ENCODE measurements at regions not wholly inside any gene's neighbourhood (a gene's known extent, or its start where the extent isn't known, plus 50 kb on each side); places are given as distances from the start of the nearest gene placed in this dataset.

GRCh38 chr13:27673911-27674310, 52.2 kb downstream of the POLR1D start:
- DNase-seq: no peak
- no peaks in the 10 kb centered on the region for H3K36me3 ChIP-seq (replicated peaks; ENCODE audit: control insufficient read depth, insufficient read depth, low read length)
- H3K27me3 ChIP-seq (ENCODE audit: control insufficient read depth, insufficient read depth, low read length): no peaks in the 10 kb centered on the region
- no peak overlapping the region for H3K4me3 ChIP-seq (ENCODE audit: insufficient read depth, low read depth, low read length)

GRCh38 chr13:27678306-27679040, 56.8 kb downstream of the POLR1D start:
- Histone ChIP-seq H3K36me3 (replicated peaks; ENCODE audit: control insufficient read depth, insufficient read depth, low read length) (no peaks in the 10 kb centered on the region), H3K27me3 (ENCODE audit: control insufficient read depth, insufficient read depth, low read length) (no peaks in the 10 kb centered on the region), H3K4me3 (ENCODE audit: insufficient read depth, low read depth, low read length) (no peak overlapping the region)
- DNase-seq: no peak

- no peak for DNase-seq
- H3K36me3 ChIP-seq (replicated peaks; ENCODE audit: control insufficient read depth, insufficient read depth, low read length): no peaks in the 10 kb centered on the region
- no peaks in the 10 kb centered on the region for H3K27me3 ChIP-seq (ENCODE audit: control insufficient read depth, insufficient read depth, low read length)
- H3K4me3 ChIP-seq (ENCODE audit: insufficient read depth, low read depth, low read length): no peak overlapping the region
Observed at GRCh38 chr13:27679396-27679795, 57.7 kb downstream of the POLR1D start.

- no peak overlapping the region for H3K4me3 ChIP-seq (ENCODE audit: insufficient read depth, low read depth, low read length)
- H3K27me3 ChIP-seq (ENCODE audit: control insufficient read depth, insufficient read depth, low read length): no peaks in the 10 kb centered on the region
- no peak for DNase-seq
- no peaks in the 10 kb centered on the region for H3K36me3 ChIP-seq (replicated peaks; ENCODE audit: control insufficient read depth, insufficient read depth, low read length)
Observed at GRCh38 chr13:27679896-27680295, 58.2 kb downstream of the POLR1D start.

GRCh38 chr13:27680465-27680864, 58.8 kb downstream of the POLR1D start:
- Histone ChIP-seq H3K36me3 (replicated peaks; ENCODE audit: control insufficient read depth, insufficient read depth, low read length) (no peaks in the 10 kb centered on the region), H3K27me3 (ENCODE audit: control insufficient read depth, insufficient read depth, low read length) (no peaks in the 10 kb centered on the region)
- DNase-seq: no peak

GRCh38 chr13:27691207-27691606, 69.5 kb downstream of the POLR1D start:
- Histone ChIP-seq H3K4me3 (ENCODE audit: insufficient read depth, low read depth, low read length) (no peak overlapping the region), H3K36me3 (replicated peaks; ENCODE audit: control insufficient read depth, insufficient read depth, low read length) (no peaks in the 10 kb centered on the region), H3K27me3 (ENCODE audit: control insufficient read depth, insufficient read depth, low read length) (no peaks in the 10 kb centered on the region)
- DNase-seq: no peak

More at GRCh38 chr13:27680465-27680864, 58.8 kb downstream of the POLR1D start:
- no peak overlapping the region for H3K4me3 ChIP-seq (ENCODE audit: insufficient read depth, low read depth, low read length)

- no peak for DNase-seq
- Histone ChIP-seq H3K27me3 (ENCODE audit: control insufficient read depth, insufficient read depth, low read length) (no peaks in the 10 kb centered on the region), H3K4me3 (ENCODE audit: insufficient read depth, low read depth, low read length) (no peak overlapping the region), H3K36me3 (replicated peaks; ENCODE audit: control insufficient read depth, insufficient read depth, low read length) (no peaks in the 10 kb centered on the region)
Observed at GRCh38 chr13:27696731-27697130, 75.0 kb downstream of the POLR1D start.

- Histone ChIP-seq H3K27me3 (ENCODE audit: control insufficient read depth, insufficient read depth, low read length) (no peaks in the 10 kb centered on the region), H3K36me3 (replicated peaks; ENCODE audit: control insufficient read depth, insufficient read depth, low read length) (no peaks in the 10 kb centered on the region), H3K4me3 (ENCODE audit: insufficient read depth, low read depth, low read length) (no peak overlapping the region)
- DNase-seq: no peak
Observed at GRCh38 chr13:27699952-27700351, 78.3 kb downstream of the POLR1D start.

GRCh38 chr13:27704681-27705080, 83.0 kb downstream of the POLR1D start:
- no peak for DNase-seq
- no peaks in the 10 kb centered on the region for H3K36me3 ChIP-seq (replicated peaks; ENCODE audit: control insufficient read depth, insufficient read depth, low read length)
- H3K4me3 ChIP-seq (ENCODE audit: insufficient read depth, low read depth, low read length): no peak overlapping the region
- no peaks in the 10 kb centered on the region for H3K27me3 ChIP-seq (ENCODE audit: control insufficient read depth, insufficient read depth, low read length)

- Histone ChIP-seq H3K4me3 (ENCODE audit: insufficient read depth, low read depth, low read length) (no peak overlapping the region), H3K27me3 (ENCODE audit: control insufficient read depth, insufficient read depth, low read length) (no peaks in the 10 kb centered on the region), H3K36me3 (replicated peaks; ENCODE audit: control insufficient read depth, insufficient read depth, low read length) (no peaks in the 10 kb centered on the region)
- peak; percentile 18 for DNase-seq
Observed at GRCh38 chr13:27708325-27708724, 84.0 kb upstream of the GSX1 start.

- H3K27me3 ChIP-seq (ENCODE audit: control insufficient read depth, insufficient read depth, low read length): no peaks in the 10 kb centered on the region
- H3K36me3 ChIP-seq (replicated peaks; ENCODE audit: control insufficient read depth, insufficient read depth, low read length): no peaks in the 10 kb centered on the region
- peak; percentile 13 for DNase-seq
- H3K4me3 ChIP-seq (ENCODE audit: insufficient read depth, low read depth, low read length): no peak overlapping the region
Observed at GRCh38 chr13:27709779-27710178, 82.5 kb upstream of the GSX1 start.

- no peaks in the 10 kb centered on the region for H3K27me3 ChIP-seq (ENCODE audit: control insufficient read depth, insufficient read depth, low read length)
- no peak for DNase-seq
- H3K4me3 ChIP-seq (ENCODE audit: insufficient read depth, low read depth, low read length): no peak overlapping the region
- H3K36me3 ChIP-seq (replicated peaks; ENCODE audit: control insufficient read depth, insufficient read depth, low read length): no peaks in the 10 kb centered on the region
Observed at GRCh38 chr13:27712421-27712820, 79.9 kb upstream of the GSX1 start.

- H3K4me3 ChIP-seq (ENCODE audit: insufficient read depth, low read depth, low read length): no peak overlapping the region
- H3K36me3 ChIP-seq (replicated peaks; ENCODE audit: control insufficient read depth, insufficient read depth, low read length): no peaks in the 10 kb centered on the region
- no peaks in the 10 kb centered on the region for H3K27me3 ChIP-seq (ENCODE audit: control insufficient read depth, insufficient read depth, low read length)
- DNase-seq: no peak
Observed at GRCh38 chr13:27713767-27714166, 78.5 kb upstream of the GSX1 start.

GRCh38 chr13:27721681-27722080, 70.6 kb upstream of the GSX1 start:
- H3K36me3 ChIP-seq (replicated peaks; ENCODE audit: control insufficient read depth, insufficient read depth, low read length): no peaks in the 10 kb centered on the region
- H3K4me3 ChIP-seq (ENCODE audit: insufficient read depth, low read depth, low read length): no peak overlapping the region
- no peak for DNase-seq
- no peaks in the 10 kb centered on the region; the same call in 1 of the 2 replicates for H3K27me3 ChIP-seq (ENCODE audit: control insufficient read depth, insufficient read depth, low read length)

GRCh38 chr13:27728271-27728670, 64.0 kb upstream of the GSX1 start:
- no peaks in the 10 kb centered on the region for H3K36me3 ChIP-seq (replicated peaks; ENCODE audit: control insufficient read depth, insufficient read depth, low read length)
- no peaks in the 10 kb centered on the region for H3K27me3 ChIP-seq (ENCODE audit: control insufficient read depth, insufficient read depth, low read length)
- DNase-seq: peak; percentile 60
- no peak overlapping the region for H3K4me3 ChIP-seq (ENCODE audit: insufficient read depth, low read depth, low read length)

- no peak overlapping the region for H3K4me3 ChIP-seq (ENCODE audit: insufficient read depth, low read depth, low read length)
- no peak for DNase-seq
- H3K36me3 ChIP-seq (replicated peaks; ENCODE audit: control insufficient read depth, insufficient read depth, low read length): no peaks in the 10 kb centered on the region
- H3K27me3 ChIP-seq (ENCODE audit: control insufficient read depth, insufficient read depth, low read length): no peaks in the 10 kb centered on the region
Observed at GRCh38 chr13:27730191-27730590, 62.1 kb upstream of the GSX1 start.

Measured in H7 (cell line).